ENCODE measurements at regions not wholly inside any gene's neighbourhood (a gene's known extent, or its start where the extent isn't known, plus 50 kb on each side); places are given as distances from the start of the nearest gene placed in this dataset.
A peak's percentile ranks its signal among the peaks of the same experiment; 100 is the strongest.

- no peak overlapping the region for H3K27ac ChIP-seq (ENCODE audit: insufficient read length, low read depth, low read length)
- H4K5ac ChIP-seq (ENCODE audit: insufficient read length, low read depth, low read length), result no peak overlapping the region
- H2BK15ac ChIP-seq (ENCODE audit: low read depth, low read length), result no peak overlapping the region
- H3K4me1 ChIP-seq (ENCODE audit: insufficient read depth, low read length), result no peaks in the 10 kb centered on the region
- no peak for DNase-seq
- H3K23ac ChIP-seq (ENCODE audit: insufficient read length, low read depth, low read length), result no peak overlapping the region
- Mint-ChIP-seq H3K27me3 (ENCODE audit: low read depth) (no peaks in the 10 kb centered on the region), H3K27ac (peak overlapping the region in 1 of 3 experiments; percentile 55; a peak in 2 of 7 replicates), H3K9me3 (peaks cover 12 to 13% of the 10 kb centered on the region in 2 experiments), H3K36me3 (ENCODE audit: insufficient read depth in 1 of 3, low read depth in 3 of 3) (peaks cover 3 to 19% (median 4%) of the 10 kb centered on the region in 3 experiments; a peak in 5 of 7 replicates), H3K4me3 (no peak overlapping the region), H3K4me1 (peaks cover 7 to 9% of the 10 kb centered on the region in 2 experiments; a peak in 3 of 4 replicates)
- H3K23me2 ChIP-seq (ENCODE audit: insufficient read length, low read depth, low read length, poor library complexity, severe bottlenecking), result no peaks in the 10 kb centered on the region
- H4K8ac ChIP-seq (replicated peaks; ENCODE audit: insufficient read length, low read depth, low read length), result no peak overlapping the region
- no peaks in the 10 kb centered on the region for H3K79me1 ChIP-seq (ENCODE audit: insufficient read depth, low read depth, low read length, poor library complexity, severe bottlenecking)
- no peak overlapping the region for H2AK5ac ChIP-seq (ENCODE audit: insufficient read length, low read length)
- no peak overlapping the region for H4K91ac ChIP-seq (ENCODE audit: insufficient read length, low read depth, low read length)
- H3K79me2 ChIP-seq (ENCODE audit: insufficient read depth, low read length), result no peaks in the 10 kb centered on the region
- no CpG with 5 or more reads among the region's 1 CpG for WGBS (ENCODE audit: extremely low coverage, insufficient read length, low lambda C conversion rate)
- H3K27me3 ChIP-seq (ENCODE audit: insufficient read depth, low read length), result no peaks in the 10 kb centered on the region
- H3K4me2 ChIP-seq (ENCODE audit: insufficient read depth, insufficient read length, low read length), result no peak overlapping the region
- no peaks in the 10 kb centered on the region for H4K20me1 ChIP-seq (ENCODE audit: control insufficient read depth, insufficient read depth, insufficient read length)
- TF ChIP-seq, protein P1, sequence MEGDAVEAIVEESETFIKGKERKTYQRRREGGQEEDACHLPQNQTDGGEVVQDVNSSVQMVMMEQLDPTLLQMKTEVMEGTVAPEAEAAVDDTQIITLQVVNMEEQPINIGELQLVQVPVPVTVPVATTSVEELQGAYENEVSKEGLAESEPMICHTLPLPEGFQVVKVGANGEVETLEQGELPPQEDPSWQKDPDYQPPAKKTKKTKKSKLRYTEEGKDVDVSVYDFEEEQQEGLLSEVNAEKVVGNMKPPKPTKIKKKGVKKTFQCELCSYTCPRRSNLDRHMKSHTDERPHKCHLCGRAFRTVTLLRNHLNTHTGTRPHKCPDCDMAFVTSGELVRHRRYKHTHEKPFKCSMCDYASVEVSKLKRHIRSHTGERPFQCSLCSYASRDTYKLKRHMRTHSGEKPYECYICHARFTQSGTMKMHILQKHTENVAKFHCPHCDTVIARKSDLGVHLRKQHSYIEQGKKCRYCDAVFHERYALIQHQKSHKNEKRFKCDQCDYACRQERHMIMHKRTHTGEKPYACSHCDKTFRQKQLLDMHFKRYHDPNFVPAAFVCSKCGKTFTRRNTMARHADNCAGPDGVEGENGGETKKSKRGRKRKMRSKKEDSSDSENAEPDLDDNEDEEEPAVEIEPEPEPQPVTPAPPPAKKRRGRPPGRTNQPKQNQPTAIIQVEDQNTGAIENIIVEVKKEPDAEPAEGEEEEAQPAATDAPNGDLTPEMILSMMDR (conservative IDR thresholded peaks at IDR 0.05), result no peak
- no peak overlapping the region for H2AFZ ChIP-seq (ENCODE audit: low read length)
- no peak overlapping the region for H3K56ac ChIP-seq (ENCODE audit: insufficient read length, low read depth, low read length)
- no peak overlapping the region for H2BK20ac ChIP-seq (ENCODE audit: low read depth, low read length, poor library complexity, severe bottlenecking)
- H2BK120ac ChIP-seq (ENCODE audit: low read depth, low read length, poor library complexity, severe bottlenecking), result no peak overlapping the region
- H3K18ac ChIP-seq (ENCODE audit: insufficient read length, low read depth, low read length), result no peak overlapping the region
- no peak overlapping the region for H3K4ac ChIP-seq (ENCODE audit: low read depth, low read length)
- no peaks in the 10 kb centered on the region for H3K9me3 ChIP-seq (ENCODE audit: control insufficient read depth, low read depth, low read length)
- no peak overlapping the region for H2BK5ac ChIP-seq (ENCODE audit: insufficient read length, low read length)
- H3K9ac ChIP-seq (ENCODE audit: extremely low read depth, insufficient read length, low read length), result no peak overlapping the region
- no peak overlapping the region for H3K14ac ChIP-seq (ENCODE audit: insufficient read depth, low read length)
- H3T11ph ChIP-seq (ENCODE audit: low read length), result no peak overlapping the region
- no peak overlapping the region for H2BK12ac ChIP-seq (ENCODE audit: insufficient read length, low read depth, low read length)
Observed at GRCh38 chr4:85257817-85258370, 217.1 kb upstream of the ARHGAP24 start.

Data from H9 (cell line).